H9 (cell line): ENCODE measurements at regions not wholly inside any gene's neighbourhood (a gene's known extent, or its start where the extent isn't known, plus 50 kb on each side); places are given as distances from the start of the nearest gene placed in this dataset.

ENCODE experiments used
- DNase-seq: peaks from one replicate; pipeline ENCODE4 v3.0.0-alpha.2; 2017
- H2AFZ ChIP-seq: one replicate; pipeline ENCODE4 v1.6.1; 2013; ENCODE audit warnings: mild to moderate bottlenecking, low read length, control low read depth, moderate library complexity
- H2AK5ac ChIP-seq: 2 replicates; pipeline ENCODE4 v1.6.1; 2013; ENCODE audit warnings: low read length, control low read depth, mixed read lengths; ENCODE audit not compliant: insufficient read length
- H2BK120ac ChIP-seq: one replicate; pipeline ENCODE4 v1.6.1; 2013; ENCODE audit warnings: low read depth, mild to moderate bottlenecking, low read length, control low read depth, inconsistent platforms; ENCODE audit not compliant: poor library complexity, severe bottlenecking
- H2BK12ac ChIP-seq: 2 replicates; pipeline ENCODE4 v1.6.1; 2013; ENCODE audit warnings: low read length, control low read depth, mixed read lengths, low read depth; ENCODE audit not compliant: insufficient read length
- H2BK15ac ChIP-seq: 2 replicates; pipeline ENCODE4 v1.6.1; 2013; ENCODE audit warnings: low read depth, low read length, control low read depth
- H2BK20ac ChIP-seq: one replicate; pipeline ENCODE4 v1.6.1; 2013; ENCODE audit warnings: low read depth, mild to moderate bottlenecking, low read length, control low read depth, inconsistent platforms; ENCODE audit not compliant: poor library complexity, severe bottlenecking
- H2BK5ac ChIP-seq: 2 replicates; pipeline ENCODE4 v1.6.1; 2013; ENCODE audit warnings: low read length, control low read depth, mixed read lengths; ENCODE audit not compliant: insufficient read length
- H3K14ac ChIP-seq: 2 replicates; pipeline ENCODE4 v1.6.1; 2013; ENCODE audit warnings: low read length, control low read depth; ENCODE audit not compliant: insufficient read depth
- H3K18ac ChIP-seq: 2 replicates; pipeline ENCODE4 v1.6.1; 2013; ENCODE audit warnings: low read depth, mild to moderate bottlenecking, mixed read lengths, low read length, control low read depth; ENCODE audit not compliant: insufficient read length
- H3K23ac ChIP-seq: 2 replicates; pipeline ENCODE4 v1.6.1; 2013; ENCODE audit warnings: low read length, control low read depth, mixed read lengths, low read depth; ENCODE audit not compliant: insufficient read length
- H3K23me2 ChIP-seq: 2 replicates; pipeline ENCODE4 v1.6.1; 2013; ENCODE audit warnings: low read depth, mild to moderate bottlenecking, mixed read lengths, low read length, control low read depth; ENCODE audit not compliant: insufficient read length, poor library complexity, severe bottlenecking
- H3K27ac ChIP-seq: 2 replicates; pipeline ENCODE4 v1.5.1; 2013; ENCODE audit warnings: low read length, control low read depth, mixed read lengths, low read depth; ENCODE audit not compliant: insufficient read length
- H3K27me3 ChIP-seq: 2 replicates; pipeline ENCODE4 v1.6.1; 2013; ENCODE audit warnings: low read length, control low read depth, inconsistent platforms; ENCODE audit not compliant: insufficient read depth
- H3K4ac ChIP-seq: 2 replicates; pipeline ENCODE4 v1.6.1; 2013; ENCODE audit warnings: low read depth, mild to moderate bottlenecking, control low read depth, inconsistent platforms, low read length, moderate library complexity
- H3K4me1 ChIP-seq: 2 replicates; pipeline ENCODE4 v1.6.1; 2013; ENCODE audit warnings: low read length, control low read depth, inconsistent platforms; ENCODE audit not compliant: insufficient read depth
- H3K4me2 ChIP-seq: 2 replicates; pipeline ENCODE4 v1.6.1; 2013; ENCODE audit warnings: low read length, control low read depth, mixed read lengths; ENCODE audit not compliant: insufficient read length, insufficient read depth
- H3K56ac ChIP-seq: 2 replicates; pipeline ENCODE4 v1.6.1; 2013; ENCODE audit warnings: low read depth, mild to moderate bottlenecking, mixed read lengths, low read length, control low read depth; ENCODE audit not compliant: insufficient read length
- H3K79me1 ChIP-seq: 2 replicates; pipeline ENCODE4 v1.6.1; 2013; ENCODE audit warnings: low read depth, mild to moderate bottlenecking, moderate library complexity, low read length, control low read depth, inconsistent platforms; ENCODE audit not compliant: insufficient read depth, poor library complexity, severe bottlenecking
- H3K79me2 ChIP-seq: 2 replicates; pipeline ENCODE4 v1.6.1; 2013; ENCODE audit warnings: low read length, control low read depth, inconsistent platforms; ENCODE audit not compliant: insufficient read depth
- H3K9ac ChIP-seq: 2 replicates; pipeline ENCODE4 v1.6.1; 2013; ENCODE audit warnings: low read length, control low read depth, mixed read lengths; ENCODE audit not compliant: insufficient read length; ENCODE audit errors: extremely low read depth
- H3K9me3 ChIP-seq: one replicate; pipeline ENCODE4 v1.6.1; 2013; ENCODE audit warnings: low read depth, low read length, inconsistent platforms; ENCODE audit not compliant: control insufficient read depth
- H3T11ph ChIP-seq: one replicate; pipeline ENCODE4 v1.6.1; 2013; ENCODE audit warnings: mild to moderate bottlenecking, low read length, control low read depth, inconsistent platforms
- H4K20me1 ChIP-seq: one replicate; pipeline ENCODE4 v1.6.1; 2013; ENCODE audit not compliant: control insufficient read depth, insufficient read length, insufficient read depth
- H4K5ac ChIP-seq: 2 replicates; pipeline ENCODE4 v1.6.1; 2013; ENCODE audit warnings: low read depth, mild to moderate bottlenecking, mixed read lengths, low read length, control low read depth; ENCODE audit not compliant: insufficient read length
- H4K8ac ChIP-seq: replicated peaks from 2 replicates; pipeline ENCODE4 v1.6.1; 2013; ENCODE audit warnings: low read length, control low read depth, mixed read lengths, low read depth; ENCODE audit not compliant: insufficient read length
- H4K91ac ChIP-seq: 2 replicates; pipeline ENCODE4 v1.6.1; 2013; ENCODE audit warnings: low read depth, mild to moderate bottlenecking, moderate library complexity, mixed read lengths, low read length, control low read depth; ENCODE audit not compliant: insufficient read length
- H3K27ac Mint-ChIP-seq, 3 experiments: 2 replicates in 2 of 3; 3 replicates in 1 of 3; pipeline ENCODE4 v1.8.0; 2020 to 2021; ENCODE audit warnings: mixed read lengths in 3 of 3, mild to moderate bottlenecking in 1 of 3, moderate library complexity in 1 of 3
- H3K27me3 Mint-ChIP-seq: 2 replicates; pipeline ENCODE4 v1.8.0; 2021; ENCODE audit warnings: low read depth, mild to moderate bottlenecking, moderate library complexity, mixed read lengths
- H3K36me3 Mint-ChIP-seq, 3 experiments: 2 replicates in 2 of 3; 3 replicates in 1 of 3; pipeline ENCODE4 v1.8.0; 2020 to 2021; ENCODE audit warnings: low read depth in 3 of 3, mixed read lengths in 3 of 3; ENCODE audit not compliant: insufficient read depth in 1 of 3
- H3K4me1 Mint-ChIP-seq, 2 experiments: 2 replicates each; pipeline ENCODE4 v1.8.0; 2020; ENCODE audit warnings: mixed read lengths in 2 of 2
- H3K4me3 Mint-ChIP-seq, 2 experiments: 2 replicates in 1 of 2; 3 replicates in 1 of 2; pipeline ENCODE4 v1.8.0; 2020 to 2021; ENCODE audit warnings: mild to moderate bottlenecking in 2 of 2, mixed read lengths in 2 of 2, moderate library complexity in 1 of 2
- H3K9me3 Mint-ChIP-seq, 2 experiments: 2 replicates in 1 of 2; 3 replicates in 1 of 2; pipeline ENCODE4 v1.8.0; 2020; ENCODE audit warnings: mild to moderate bottlenecking in 2 of 2, mixed read lengths in 2 of 2, moderate library complexity in 1 of 2
- CTCF ChIP-seq: fragments of 200-600 bp; sonication (generic); conservative IDR thresholded peaks from 3 replicates; pipeline ENCODE4 v1.8.0; 2021; ENCODE audit warnings: antibody characterized with exemption, mild to moderate bottlenecking
- WGBS: extraction: QIAGEN DNeasy Blood & Tissue Kit; methylation state at CpG from one replicate; pipeline ENCODE4 v1.1.7; 2013; ENCODE audit warnings: missing lambda C conversion rate, low lambda C conversion rate, mixed read lengths; ENCODE audit not compliant: insufficient read length; ENCODE audit errors: extremely low coverage; 5-methylcytosine and 5-hydroxymethylcytosine counted together

GRCh38 chr6:139751179-139751578 is 376.7 kb upstream of the CITED2 start:
- Histone ChIP-seq H2BK15ac (no peak overlapping the region), H3K9me3 (no peaks in the 10 kb centered on the region), H3K23ac (no peak overlapping the region), H3K14ac (no peak overlapping the region), H3K18ac (no peak overlapping the region), H4K8ac (no peak overlapping the region), H2BK20ac (no peak overlapping the region), H3K4ac (no peak overlapping the region), H2BK12ac (no peak overlapping the region), H4K5ac (no peak overlapping the region), H2BK5ac (no peak overlapping the region), H4K20me1 (no peaks in the 10 kb centered on the region), H3K27ac (no peak overlapping the region), H3K4me2 (no peak overlapping the region), H3K4me1 (no peaks in the 10 kb centered on the region), H2AK5ac (no peak overlapping the region), H3K23me2 (no peaks in the 10 kb centered on the region), H2BK120ac (no peak overlapping the region), H2AFZ (no peak overlapping the region), H3T11ph (no peak overlapping the region), H4K91ac (no peak overlapping the region), H3K9ac (no peak overlapping the region), H3K79me2 (no peaks in the 10 kb centered on the region), H3K79me1 (no peaks in the 10 kb centered on the region), H3K27me3 (no peaks in the 10 kb centered on the region), H3K56ac (no peak overlapping the region)
- peaks cover 6 to 7% of the 10 kb centered on the region in 2 experiments for H3K4me1 Mint-ChIP-seq
- WGBS, result no CpG with 5 or more reads among the region's 3 CpGs
- no peak for TF ChIP-seq CTCF
- no peaks in the 10 kb centered on the region for H3K9me3 Mint-ChIP-seq
- H3K27me3 Mint-ChIP-seq, result no peaks in the 10 kb centered on the region
- no peak overlapping the region for H3K27ac Mint-ChIP-seq
- no peaks in the 10 kb centered on the region for H3K36me3 Mint-ChIP-seq
- H3K4me3 Mint-ChIP-seq, result no peak overlapping the region
- DNase-seq, result no peak
